Body of pancreas (tissue), 4 donors: ENCODE measurements at regions not wholly inside any gene's neighbourhood (a gene's known extent, or its start where the extent isn't known, plus 50 kb on each side); places are given as distances from the start of the nearest gene placed in this dataset.

Source experiments
- ATAC-seq: fragments of 150-250 bp; one replicate; pipeline ENCODE4 v1.9.1; 2016
- DNase-seq, 4 donors: peaks; one replicate each; pipeline ENCODE4 v3.0.0-alpha.2; 2019
- H3K27ac ChIP-seq, 4 donors: fragments of 200-600 bp; sonication (generic); 1 replicate in 3 of 4; 2 replicates in 1 of 4; pipeline versions ENCODE4 v1.5.1 to v1.6.1; 2016 to 2019; ENCODE audit warnings: mild to moderate bottlenecking in 1 of 4, mixed read lengths in 1 of 4, moderate library complexity in 1 of 4
- H3K27me3 ChIP-seq, 2 donors: fragments of 200-600 bp; sonication (generic); one replicate each; pipeline ENCODE4 v1.6.0; 2016; ENCODE audit warnings: mild to moderate bottlenecking in 1 of 2
- H3K36me3 ChIP-seq, 2 donors: fragments of 200-600 bp; sonication (generic); replicated peaks in 1 of 2; 2 replicates each; pipeline ENCODE4 v1.5.1; 2016; ENCODE audit warnings: low read depth in 2 of 2; ENCODE audit not compliant: insufficient read depth in 1 of 2
- H3K4me1 ChIP-seq: fragments of 200-600 bp; sonication (generic); one replicate; pipeline ENCODE4 v1.6.0; 2016
- H3K4me3 ChIP-seq, 2 donors: fragments of 200-600 bp; sonication (generic); 1 replicate in 1 of 2; 2 replicates in 1 of 2; pipeline ENCODE4 v1.5.1; 2016 to 2019
- H3K9me3 ChIP-seq, 3 donors: fragments of 200-600 bp; sonication (generic); 1 replicate in 2 of 3; 2 replicates in 1 of 3; pipeline ENCODE4 v1.5.1; 2016
- POLR2A ChIP-seq, 3 donors: fragments of 450-650 bp; IDR thresholded peaks; one replicate each; pipeline ENCODE4 v1.6.1; 2016; ENCODE audit warnings: antibody characterized with exemption in 3 of 3, mild to moderate bottlenecking in 2 of 3
- WGBS, 2 donors: methylation state at CpG; one replicate each; pipeline ENCODE4 v1.1.5; 2017; 5-methylcytosine and 5-hydroxymethylcytosine counted together
- intact Hi-C: fragments of 100-400 bp; cut with DNase I; formaldehyde crosslinking; loops from one replicate; pipeline ENCODE4 v1.15.1; 2023
- TF ChIP-seq, protein P1 (sequence below), 7 experiments: fragments of 450-650 bp in 4 of 7; fragments of 200-600 bp in 3 of 7; sonication (generic) in 3 of 7; IDR thresholded peaks; one replicate each; pipeline ENCODE4 v1.5.1; 2016 to 2019; ENCODE audit warnings: antibody characterized with exemption in 7 of 7

DNA sequence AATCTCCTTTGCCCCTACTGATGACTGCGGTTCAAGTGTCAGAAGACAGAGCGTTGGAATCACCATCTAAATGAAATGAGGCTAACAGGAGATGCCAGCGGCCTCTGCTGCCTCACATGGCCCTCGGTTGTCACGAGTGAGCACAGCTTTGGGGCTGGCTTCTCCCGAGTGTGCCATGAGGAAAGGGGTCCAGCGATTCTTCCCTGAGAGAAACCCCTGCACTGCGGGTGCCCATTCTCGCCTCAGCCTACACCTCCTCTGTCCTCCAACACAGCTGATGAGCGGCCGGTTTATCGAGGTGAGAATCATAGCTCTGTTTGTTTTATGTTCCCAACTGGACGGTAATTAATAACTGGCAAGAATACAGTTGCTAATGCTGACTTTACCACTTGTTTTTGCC lies 144.7 kb upstream of the RPS6KA2 start:
- intact Hi-C loops: loop anchor here (10.0 kb wide), 2 partner anchors 213 to 373 kb away; no protein-coding TSS in a partner anchor
- 79 to 85% methylated on average over 13 of the region's 13 CpGs for WGBS, 2 donors

DNA sequence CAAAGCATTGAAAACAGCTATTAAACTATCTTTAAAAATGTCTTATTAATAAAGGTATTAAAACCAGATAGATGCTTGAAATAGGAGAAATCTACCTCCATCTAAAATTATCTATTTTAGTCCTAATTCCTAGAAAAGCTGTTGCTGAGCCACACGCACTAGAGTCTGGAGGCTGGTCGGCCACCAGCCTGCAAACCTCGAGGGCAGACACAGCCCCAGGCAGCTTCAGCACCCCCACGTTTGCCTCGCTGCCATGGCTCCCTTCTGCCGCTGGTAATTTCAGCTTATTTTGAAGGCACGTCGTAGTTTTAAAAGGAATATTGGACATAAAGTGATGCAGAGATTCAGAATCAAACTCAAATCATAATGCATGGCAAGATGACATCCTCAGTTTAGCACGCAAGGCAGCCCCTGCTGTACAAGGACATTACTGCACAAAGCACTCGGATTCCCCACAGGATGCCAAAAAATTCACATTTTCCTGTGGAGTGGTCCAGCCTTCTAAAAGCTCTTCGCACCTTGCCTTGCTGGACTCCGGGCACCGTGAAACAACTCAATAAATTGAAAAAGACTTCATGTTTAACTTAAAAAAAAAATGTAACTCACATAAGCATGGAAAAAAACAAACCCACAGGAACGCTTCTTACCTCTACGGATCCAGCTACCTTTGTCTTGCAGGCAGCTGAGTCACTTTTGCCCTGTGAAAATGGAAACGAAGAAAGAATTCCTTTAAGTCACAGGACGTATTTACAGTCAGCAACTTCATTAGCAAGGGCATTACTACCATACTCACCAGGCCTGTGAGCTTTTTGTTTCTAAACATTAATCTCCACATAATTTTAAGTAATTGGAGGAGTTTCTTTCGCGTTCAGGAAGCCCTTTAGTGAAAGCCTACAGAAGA lies 143.4 kb upstream of the RPS6KA2 start:
- DNase-seq: no peak
- H3K9me3 ChIP-seq: no peaks in the 10 kb centered on the region
- intact Hi-C loops: loop anchor here (10.0 kb wide), 2 partner anchors 214 to 374 kb away; no protein-coding TSS in a partner anchor
- H3K27ac ChIP-seq: no peak overlapping the region
- H3K4me1 ChIP-seq: no peaks in the 10 kb centered on the region
- ATAC-seq: no peak
- H3K36me3 ChIP-seq: no peaks in the 10 kb centered on the region
- H3K4me3 ChIP-seq: no peak overlapping the region
- H3K27me3 ChIP-seq: no peaks in the 10 kb centered on the region
- TF ChIP-seq, protein P1, sequence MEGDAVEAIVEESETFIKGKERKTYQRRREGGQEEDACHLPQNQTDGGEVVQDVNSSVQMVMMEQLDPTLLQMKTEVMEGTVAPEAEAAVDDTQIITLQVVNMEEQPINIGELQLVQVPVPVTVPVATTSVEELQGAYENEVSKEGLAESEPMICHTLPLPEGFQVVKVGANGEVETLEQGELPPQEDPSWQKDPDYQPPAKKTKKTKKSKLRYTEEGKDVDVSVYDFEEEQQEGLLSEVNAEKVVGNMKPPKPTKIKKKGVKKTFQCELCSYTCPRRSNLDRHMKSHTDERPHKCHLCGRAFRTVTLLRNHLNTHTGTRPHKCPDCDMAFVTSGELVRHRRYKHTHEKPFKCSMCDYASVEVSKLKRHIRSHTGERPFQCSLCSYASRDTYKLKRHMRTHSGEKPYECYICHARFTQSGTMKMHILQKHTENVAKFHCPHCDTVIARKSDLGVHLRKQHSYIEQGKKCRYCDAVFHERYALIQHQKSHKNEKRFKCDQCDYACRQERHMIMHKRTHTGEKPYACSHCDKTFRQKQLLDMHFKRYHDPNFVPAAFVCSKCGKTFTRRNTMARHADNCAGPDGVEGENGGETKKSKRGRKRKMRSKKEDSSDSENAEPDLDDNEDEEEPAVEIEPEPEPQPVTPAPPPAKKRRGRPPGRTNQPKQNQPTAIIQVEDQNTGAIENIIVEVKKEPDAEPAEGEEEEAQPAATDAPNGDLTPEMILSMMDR (IDR thresholded peaks at IDR 0.05): no peak
- no peak for TF ChIP-seq POLR2A (IDR thresholded peaks at IDR 0.05)
- WGBS, 2 donors: 73 to 77% methylated on average over 19 of the region's 19 CpGs

More for the DNA sequence above, 144.7 kb upstream of the RPS6KA2 start:
- Histone ChIP-seq H3K27me3 (no peaks in the 10 kb centered on the region), H3K36me3 (no peaks in the 10 kb centered on the region), H3K4me3 (no peak overlapping the region), H3K27ac (no peak overlapping the region), H3K4me1 (no peaks in the 10 kb centered on the region), H3K9me3 (no peaks in the 10 kb centered on the region)
- ATAC-seq (no peak), DNase-seq (no peak)
- TF ChIP-seq POLR2A (IDR thresholded peaks at IDR 0.05): no peak
- TF ChIP-seq, protein P1 (IDR thresholded peaks at IDR 0.05): no peak

DNA sequence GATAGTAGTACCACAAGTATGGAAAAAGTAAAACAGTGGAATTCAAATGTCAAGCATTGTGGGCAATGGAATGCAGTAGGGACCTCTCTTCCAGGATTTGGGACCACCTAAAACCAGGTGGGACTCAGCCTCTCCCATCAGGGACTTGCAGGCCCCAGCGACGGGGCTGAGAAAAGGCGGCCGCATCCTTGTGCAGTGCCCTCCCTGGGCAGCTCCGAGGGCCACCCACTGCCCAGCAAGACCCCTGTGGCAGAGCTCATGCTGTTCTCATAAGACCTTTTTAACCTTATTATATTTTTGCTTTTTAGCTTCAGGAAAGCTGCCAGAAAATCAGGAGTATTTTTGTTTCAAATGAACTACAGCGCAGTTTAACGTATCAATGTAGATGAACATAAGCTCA lies 142.6 kb upstream of the RPS6KA2 start:
- H3K36me3 ChIP-seq: no peaks in the 10 kb centered on the region
- no peaks in the 10 kb centered on the region for H3K4me1 ChIP-seq
- no peak overlapping the region for H3K4me3 ChIP-seq
- ATAC-seq (no peak), DNase-seq (no peak)
- intact Hi-C loops: loop anchor here (10.0 kb wide), 2 partner anchors 215 to 375 kb away; no protein-coding TSS in a partner anchor
- TF ChIP-seq POLR2A (IDR thresholded peaks at IDR 0.05): no peak
- TF ChIP-seq, protein P1 (IDR thresholded peaks at IDR 0.05): no peak
- WGBS, 2 donors: 92 to 94% methylated on average over 7 of the region's 7 CpGs
- no peaks in the 10 kb centered on the region for H3K27me3 ChIP-seq
- H3K27ac ChIP-seq: no peak overlapping the region
- no peaks in the 10 kb centered on the region for H3K9me3 ChIP-seq

DNA sequence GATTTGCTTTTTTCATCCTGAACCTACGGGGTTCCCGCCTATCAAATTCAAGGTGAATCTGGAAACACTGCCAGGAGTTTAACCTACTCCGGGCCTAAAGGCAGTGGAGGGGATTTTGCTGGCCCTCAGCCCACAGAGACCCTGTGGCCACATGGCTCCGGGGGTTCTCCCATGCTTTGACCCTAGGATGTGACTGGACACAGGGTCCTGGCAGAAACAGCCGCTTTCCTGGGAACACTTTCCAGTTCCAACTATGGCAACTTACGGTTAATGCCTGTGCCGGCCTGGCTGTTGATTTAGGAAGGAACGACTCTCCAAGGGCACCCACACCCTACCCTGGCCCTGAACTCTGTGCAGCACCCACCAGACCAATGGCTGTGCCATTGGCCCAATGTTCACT lies 141.7 kb upstream of the RPS6KA2 start:
- TF ChIP-seq, protein P1 (IDR thresholded peaks at IDR 0.05): no peak
- no peak for TF ChIP-seq POLR2A (IDR thresholded peaks at IDR 0.05)
- no peak overlapping the region for H3K27ac ChIP-seq
- no peak overlapping the region for H3K4me3 ChIP-seq
- no peak for DNase-seq
- H3K36me3 ChIP-seq: no peaks in the 10 kb centered on the region
- H3K9me3 ChIP-seq: no peaks in the 10 kb centered on the region
- intact Hi-C loops: no loop called here
- no peak for ATAC-seq
- H3K4me1 ChIP-seq: no peaks in the 10 kb centered on the region
- no peaks in the 10 kb centered on the region for H3K27me3 ChIP-seq
- 41 to 53% methylated on average over 7 to 8 of the region's 8 CpGs for WGBS, 2 donors
